OCI-LY7 (cell line): ENCODE measurements at regions not wholly inside any gene's neighbourhood (a gene's known extent, or its start where the extent isn't known, plus 50 kb on each side); places are given as distances from the start of the nearest gene placed in this dataset.
A peak's percentile ranks its signal among the peaks of the same experiment; 100 is the strongest.

ENCODE experiments used
- BruUV-seq: library from RNA; stranded (reverse); fragments of 400-500 nt; replicated peaks from 2 replicates; lab custom pipeline; 2021; lab: Mats Ljungman, UMichigan
- CTCF ChIA-PET: fragments of 300-600 bp; sonication (Branson Sonifier 250); formaldehyde crosslinking; loops from one replicate; lab custom pipeline; 2022; ENCODE audit warnings: antibody characterized with exemption; ENCODE audit not compliant: unreplicated experiment; lab: Charles Lee
- POLR2A ChIA-PET: fragments of 300-600 bp; sonication (Branson Sonifier 250); formaldehyde crosslinking; loops from one replicate; lab custom pipeline; 2022; ENCODE audit warnings: antibody characterized with exemption; lab: Charles Lee
- DNase-seq: peaks from one replicate; pipeline ENCODE4 v3.0.0-alpha.2; 2015; ENCODE audit warnings: low spot score
- H2AFZ ChIP-seq: fragments of 200-600 bp; sonication (generic), shearing (Covaris generic); 2 replicates; pipeline ENCODE4 v1.6.1; 2014; ENCODE audit warnings: mild to moderate bottlenecking, antibody characterized with exemption, low read length, moderate library complexity
- H3K27ac ChIP-seq: fragments of 200-600 bp; sonication (generic); 2 replicates; pipeline ENCODE4 v1.5.1; 2014; ENCODE audit warnings: mixed run types, low read depth, mild to moderate bottlenecking, moderate library complexity, low read length, inconsistent platforms; ENCODE audit not compliant: poor library complexity, severe bottlenecking
- H3K36me3 ChIP-seq: fragments of 200-600 bp; sonication (generic); 2 replicates; pipeline ENCODE4 v1.6.1; 2014; ENCODE audit warnings: mild to moderate bottlenecking, antibody characterized with exemption, low read length, moderate library complexity, mixed read lengths; ENCODE audit not compliant: insufficient read depth
- H3K4me1 ChIP-seq: fragments of 200-600 bp; sonication (generic); 2 replicates; pipeline ENCODE4 v1.5.1; 2014; ENCODE audit warnings: mild to moderate bottlenecking, low read length; ENCODE audit not compliant: insufficient read depth, poor library complexity, severe bottlenecking
- H3K4me2 ChIP-seq: fragments of 200-600 bp; sonication (generic); 2 replicates; pipeline ENCODE4 v1.6.1; 2014; ENCODE audit warnings: mild to moderate bottlenecking, low read length
- H3K4me3 ChIP-seq: fragments of 200-600 bp; sonication (generic); 2 replicates; pipeline ENCODE4 v1.5.1; 2014; ENCODE audit warnings: mild to moderate bottlenecking, low read depth, low read length; ENCODE audit not compliant: poor library complexity, severe bottlenecking
- H3K79me2 ChIP-seq: fragments of 200-600 bp; sonication (generic); 2 replicates; pipeline ENCODE4 v1.6.1; 2016; ENCODE audit warnings: low read depth, mild to moderate bottlenecking, low read length, moderate library complexity, mixed read lengths; ENCODE audit not compliant: insufficient read depth
- H3K9me2 ChIP-seq: fragments of 200-600 bp; sonication (generic); 2 replicates; pipeline ENCODE4 v1.6.1; 2016; ENCODE audit warnings: mild to moderate bottlenecking, low read length, mixed read lengths; ENCODE audit not compliant: insufficient read depth
- H3K9me3 ChIP-seq: fragments of 200-600 bp; sonication (generic); 2 replicates; pipeline ENCODE4 v1.6.1; 2014; ENCODE audit warnings: mild to moderate bottlenecking, mixed run types, low read length, mixed read lengths
- H4K20me1 ChIP-seq: fragments of 200-600 bp; sonication (generic); 2 replicates; pipeline ENCODE4 v1.6.1; 2014; ENCODE audit warnings: mild to moderate bottlenecking, antibody characterized with exemption, low read length, moderate library complexity, mixed read lengths; ENCODE audit not compliant: insufficient read depth
- EZH2phosphoT487 ChIP-seq: fragments of 200-600 bp; sonication (generic); IDR thresholded peaks from 2 replicates; pipeline ENCODE4 v1.6.1; 2018; ENCODE audit warnings: low read depth, borderline replicate concordance, mild to moderate bottlenecking, mixed run types, antibody characterized with exemption, low read length, moderate library complexity, mixed read lengths
- intact Hi-C: fragments of 100-400 bp; cut with micrococcal nuclease; formaldehyde crosslinking; loops from one replicate; pipeline ENCODE4 v1.10.0; 2022; ENCODE audit not compliant: unreplicated experiment
- TF ChIP-seq, protein P1 (sequence below): fragments of 200-600 bp; sonication (generic); conservative IDR thresholded peaks from 2 replicates; pipeline ENCODE4 v1.5.1; 2014; ENCODE audit warnings: mild to moderate bottlenecking, antibody characterized with exemption, low read length, moderate library complexity, mixed read lengths

DNA sequence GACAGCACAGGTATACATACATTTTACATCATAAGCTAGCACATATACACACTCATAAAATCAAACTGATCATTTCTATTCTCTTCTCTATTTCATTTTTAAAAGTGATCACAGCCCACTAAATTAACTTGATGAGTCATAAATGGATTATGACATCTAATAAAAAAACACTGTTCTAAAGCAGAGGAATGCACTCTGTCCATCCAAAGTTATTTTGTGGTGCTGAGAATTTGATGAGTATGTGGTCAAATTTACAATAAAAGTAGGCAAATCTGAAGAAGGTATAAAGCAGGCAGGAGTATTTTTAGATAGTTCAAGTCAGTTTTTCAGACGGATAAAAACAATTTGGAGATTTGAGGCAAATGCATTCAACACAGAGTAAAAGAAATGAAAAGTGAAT is 104.4 kb downstream of the NOL4 start:
- Histone ChIP-seq H2AFZ (0 out of 2 replicates have a peak overlapping the region, but pooled peaks have one; percentile 31), H3K27ac (no peak overlapping the region), H3K36me3 (no peaks in the 10 kb centered on the region), H3K79me2 (no peaks in the 10 kb centered on the region), H3K9me2 (no peaks in the 10 kb centered on the region), H3K4me2 (no peak overlapping the region), H3K4me1 (peaks cover 13% of the 10 kb centered on the region), H3K9me3 (no peaks in the 10 kb centered on the region), H4K20me1 (no peaks in the 10 kb centered on the region), H3K4me3 (no peak overlapping the region)
- no TSS peak for BruUV-seq
- TF ChIP-seq EZH2phosphoT487, result no peak
- TF ChIP-seq, protein P1, sequence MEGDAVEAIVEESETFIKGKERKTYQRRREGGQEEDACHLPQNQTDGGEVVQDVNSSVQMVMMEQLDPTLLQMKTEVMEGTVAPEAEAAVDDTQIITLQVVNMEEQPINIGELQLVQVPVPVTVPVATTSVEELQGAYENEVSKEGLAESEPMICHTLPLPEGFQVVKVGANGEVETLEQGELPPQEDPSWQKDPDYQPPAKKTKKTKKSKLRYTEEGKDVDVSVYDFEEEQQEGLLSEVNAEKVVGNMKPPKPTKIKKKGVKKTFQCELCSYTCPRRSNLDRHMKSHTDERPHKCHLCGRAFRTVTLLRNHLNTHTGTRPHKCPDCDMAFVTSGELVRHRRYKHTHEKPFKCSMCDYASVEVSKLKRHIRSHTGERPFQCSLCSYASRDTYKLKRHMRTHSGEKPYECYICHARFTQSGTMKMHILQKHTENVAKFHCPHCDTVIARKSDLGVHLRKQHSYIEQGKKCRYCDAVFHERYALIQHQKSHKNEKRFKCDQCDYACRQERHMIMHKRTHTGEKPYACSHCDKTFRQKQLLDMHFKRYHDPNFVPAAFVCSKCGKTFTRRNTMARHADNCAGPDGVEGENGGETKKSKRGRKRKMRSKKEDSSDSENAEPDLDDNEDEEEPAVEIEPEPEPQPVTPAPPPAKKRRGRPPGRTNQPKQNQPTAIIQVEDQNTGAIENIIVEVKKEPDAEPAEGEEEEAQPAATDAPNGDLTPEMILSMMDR, result no peak
- intact Hi-C loops, result loop anchor here (10.0 kb wide), 1 partner anchor 205 kb away; no protein-coding TSS in a partner anchor
- POLR2A ChIA-PET, result no interaction called here
- DNase-seq, result no peak
- CTCF ChIA-PET, result no interaction called here

DNA sequence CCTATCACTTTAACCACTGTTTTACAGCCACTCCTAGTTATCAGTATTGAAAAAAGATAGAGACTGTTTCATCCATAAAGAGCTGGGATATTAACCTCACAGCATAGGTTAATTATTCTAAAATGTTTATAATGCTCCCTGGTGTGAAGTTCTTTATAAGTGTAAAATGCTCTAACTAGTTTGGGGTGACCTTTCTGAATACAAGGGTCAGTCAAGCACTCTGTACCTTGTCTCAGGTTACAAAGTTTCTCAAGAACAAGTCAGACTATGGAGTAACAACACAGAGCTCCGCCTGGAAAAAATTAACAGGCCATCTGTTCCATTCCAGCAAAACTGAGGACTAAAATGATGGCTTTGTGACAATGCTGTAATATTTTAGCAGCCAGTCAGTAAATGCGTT is 107.4 kb downstream of the NOL4 start:
- Histone ChIP-seq H3K79me2 (no peaks in the 10 kb centered on the region), H3K4me3 (no peak overlapping the region), H3K4me1 (peaks cover 13% of the 10 kb centered on the region), H3K27ac (no peak overlapping the region), H3K9me2 (no peaks in the 10 kb centered on the region), H3K9me3 (no peaks in the 10 kb centered on the region), H3K36me3 (no peaks in the 10 kb centered on the region), H3K4me2 (no peak overlapping the region), H4K20me1 (no peaks in the 10 kb centered on the region), H2AFZ (no peak overlapping the region)
- CTCF ChIA-PET, result no interaction called here
- TF ChIP-seq EZH2phosphoT487, result no peak
- TF ChIP-seq, protein P1, result no peak
- intact Hi-C loops, result no loop called here
- BruUV-seq, result no TSS peak
- DNase-seq, result no peak
- POLR2A ChIA-PET, result no interaction called here

DNA sequence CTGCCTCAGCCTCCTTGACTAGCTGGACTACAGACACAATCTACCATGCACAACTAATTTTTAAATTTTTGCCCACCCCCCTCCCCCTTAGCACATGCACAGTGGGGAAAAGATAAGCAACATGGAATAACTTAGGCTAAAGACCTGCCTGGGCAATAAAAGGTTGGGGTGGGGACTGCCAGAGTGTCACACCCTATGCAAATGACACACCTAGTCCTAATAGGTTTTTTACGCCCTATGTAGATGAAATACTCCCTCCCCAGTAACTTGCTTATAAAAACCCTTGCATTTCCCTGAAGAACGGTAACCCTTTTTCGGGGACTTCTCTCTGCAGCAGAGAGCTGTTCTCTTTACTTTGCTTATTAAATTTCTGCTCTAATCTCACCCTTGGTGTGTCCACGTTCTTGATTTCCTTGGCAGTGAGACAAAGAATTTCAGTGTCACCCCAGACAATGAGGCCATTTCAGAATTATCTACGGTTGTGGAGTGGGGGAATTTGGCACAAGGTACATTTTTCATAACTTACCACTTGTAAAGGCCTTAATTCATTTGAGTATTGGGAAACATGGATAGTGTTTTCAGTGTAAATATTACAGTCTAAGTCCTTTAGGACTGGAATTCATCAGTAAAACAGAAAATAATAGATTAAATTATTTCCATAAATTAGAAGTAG is 109.2 kb downstream of the NOL4 start:
- no peak overlapping the region for H3K4me3 ChIP-seq
- DNase-seq, result no peak
- no peaks in the 10 kb centered on the region for H4K20me1 ChIP-seq
- no peak overlapping the region for H2AFZ ChIP-seq
- H3K36me3 ChIP-seq, result no peaks in the 10 kb centered on the region
- H3K4me2 ChIP-seq, result no peak overlapping the region
- intact Hi-C loops, result no loop called here
- H3K9me3 ChIP-seq, result no peaks in the 10 kb centered on the region
- TF ChIP-seq EZH2phosphoT487, result no peak
- TF ChIP-seq, protein P1, result no peak
- POLR2A ChIA-PET, result no interaction called here
- CTCF ChIA-PET, result no interaction called here
- no peak overlapping the region for H3K27ac ChIP-seq
- BruUV-seq, result no TSS peak
- no peaks in the 10 kb centered on the region for H3K79me2 ChIP-seq
- peaks cover under 1% of the 10 kb centered on the region for H3K4me1 ChIP-seq
- H3K9me2 ChIP-seq, result no peaks in the 10 kb centered on the region
